ENCODE measurements at regions not wholly inside any gene's neighbourhood (a gene's known extent, or its start where the extent isn't known, plus 50 kb on each side); places are given as distances from the start of the nearest gene placed in this dataset.

- no peak for TF ChIP-seq SAP30 (IDR thresholded peaks at IDR 0.05; ENCODE audit: borderline replicate concordance, insufficient read depth, low read depth, low read length, poor library complexity, severe bottlenecking)
- TF ChIP-seq POLR2A (conservative IDR thresholded peaks at IDR 0.05): no peak
- TF ChIP-seq REST (IDR thresholded peaks at IDR 0.05; ENCODE audit: borderline replicate concordance): no peak
- no peak for TF ChIP-seq REST (CRISPR knock-in tag; IDR thresholded peaks at IDR 0.05; ENCODE audit: low read depth)
- TF ChIP-seq ZKSCAN1 (IDR thresholded peaks at IDR 0.05; ENCODE audit: low read depth, low read length): no peak
- no peak for TF ChIP-seq ZC3H8 (IDR thresholded peaks at IDR 0.05)
These were observed 75.1 kb upstream of the CAPZB start for GRCh38 chr1:19560480-19560879.
